GM23338 (cell line): ENCODE measurements at regions not wholly inside any gene's neighbourhood (a gene's known extent, or its start where the extent isn't known, plus 50 kb on each side); places are given as distances from the start of the nearest gene placed in this dataset.

Source experiments
- CREB1 ChIP-seq: fragments of 250-450 bp; sonication (Bioruptor Pico); IDR thresholded peaks from 2 replicates; pipeline ENCODE4 v1.5.0; 2020; ENCODE audit warnings: low read depth, mild to moderate bottlenecking, moderate library complexity
- ETS1 ChIP-seq: IDR thresholded peaks from 2 replicates; pipeline ENCODE4 v1.6.1; 2016; ENCODE audit warnings: antibody characterized with exemption
- EZH2 ChIP-seq: fragments of 200-600 bp; sonication (generic); IDR thresholded peaks from one replicate; pipeline ENCODE4 v1.8.0; 2017; ENCODE audit warnings: antibody characterized with exemption, mild to moderate bottlenecking, low read depth; ENCODE audit not compliant: unreplicated experiment
- EZH2phosphoT487 ChIP-seq: fragments of 200-600 bp; sonication (generic); IDR thresholded peaks from one replicate; pipeline ENCODE4 v1.8.1; 2018; ENCODE audit warnings: antibody characterized with exemption; ENCODE audit not compliant: unreplicated experiment
- JUNB ChIP-seq: IDR thresholded peaks from one replicate; pipeline ENCODE4 v1.6.1; 2016; ENCODE audit warnings: antibody characterized with exemption; ENCODE audit not compliant: unreplicated experiment
- NANOG ChIP-seq: IDR thresholded peaks from 2 replicates; pipeline ENCODE4 v1.6.1; 2016; ENCODE audit warnings: antibody characterized with exemption, borderline replicate concordance
- POLR2AphosphoS5 ChIP-seq: IDR thresholded peaks from 2 replicates; pipeline ENCODE4 v1.6.1; 2016; ENCODE audit warnings: antibody characterized with exemption, low read depth
- STAT1 ChIP-seq: IDR thresholded peaks from one replicate; pipeline ENCODE4 v1.6.1; 2016; ENCODE audit warnings: antibody characterized with exemption; ENCODE audit not compliant: unreplicated experiment
- ZNF114 ChIP-seq: fragments of 250-450 bp; sonication (Bioruptor Pico); IDR thresholded peaks from 2 replicates; pipeline ENCODE4 v1.5.0; 2020; ENCODE audit warnings: mild to moderate bottlenecking, moderate library complexity
- ZNF331 ChIP-seq: fragments of 250-450 bp; sonication (Bioruptor Pico); IDR thresholded peaks from 2 replicates; pipeline ENCODE4 v1.5.0; 2020; ENCODE audit warnings: low read depth, mild to moderate bottlenecking, moderate library complexity
- TF ChIP-seq, protein P1 (sequence below), 2 experiments: fragments of 200-600 bp in 1 of 2; sonication (generic) in 1 of 2; conservative IDR thresholded peaks; 2 replicates each; pipeline versions ENCODE4 v1.5.1 to v1.6.1; 2016 to 2017; ENCODE audit warnings: antibody characterized with exemption in 2 of 2, low read depth in 2 of 2, mild to moderate bottlenecking in 2 of 2, moderate library complexity in 1 of 2
- TF ChIP-seq, protein P2 (sequence below): IDR thresholded peaks from one replicate; pipeline ENCODE4 v1.6.1; 2018; ENCODE audit warnings: antibody characterized with exemption; ENCODE audit not compliant: unreplicated experiment

GRCh38 chr16:49181791-49182518 lies 99.7 kb downstream of the CBLN1 start:
- TF ChIP-seq, protein P1, sequence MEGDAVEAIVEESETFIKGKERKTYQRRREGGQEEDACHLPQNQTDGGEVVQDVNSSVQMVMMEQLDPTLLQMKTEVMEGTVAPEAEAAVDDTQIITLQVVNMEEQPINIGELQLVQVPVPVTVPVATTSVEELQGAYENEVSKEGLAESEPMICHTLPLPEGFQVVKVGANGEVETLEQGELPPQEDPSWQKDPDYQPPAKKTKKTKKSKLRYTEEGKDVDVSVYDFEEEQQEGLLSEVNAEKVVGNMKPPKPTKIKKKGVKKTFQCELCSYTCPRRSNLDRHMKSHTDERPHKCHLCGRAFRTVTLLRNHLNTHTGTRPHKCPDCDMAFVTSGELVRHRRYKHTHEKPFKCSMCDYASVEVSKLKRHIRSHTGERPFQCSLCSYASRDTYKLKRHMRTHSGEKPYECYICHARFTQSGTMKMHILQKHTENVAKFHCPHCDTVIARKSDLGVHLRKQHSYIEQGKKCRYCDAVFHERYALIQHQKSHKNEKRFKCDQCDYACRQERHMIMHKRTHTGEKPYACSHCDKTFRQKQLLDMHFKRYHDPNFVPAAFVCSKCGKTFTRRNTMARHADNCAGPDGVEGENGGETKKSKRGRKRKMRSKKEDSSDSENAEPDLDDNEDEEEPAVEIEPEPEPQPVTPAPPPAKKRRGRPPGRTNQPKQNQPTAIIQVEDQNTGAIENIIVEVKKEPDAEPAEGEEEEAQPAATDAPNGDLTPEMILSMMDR (conservative IDR thresholded peaks at IDR 0.05; ENCODE audit: low read depth in 2 of 2), result no peak
- TF ChIP-seq CREB1 (CRISPR knock-in tag) (no peak), EZH2phosphoT487 (no peak), EZH2 (no peak), POLR2AphosphoS5 (no peak), JUNB (no peak), ETS1 (no peak), ZNF114 (no peak), STAT1 (no peak), ZNF331 (CRISPR knock-in tag) (no peak), NANOG (no peak)
- TF ChIP-seq, protein P2, sequence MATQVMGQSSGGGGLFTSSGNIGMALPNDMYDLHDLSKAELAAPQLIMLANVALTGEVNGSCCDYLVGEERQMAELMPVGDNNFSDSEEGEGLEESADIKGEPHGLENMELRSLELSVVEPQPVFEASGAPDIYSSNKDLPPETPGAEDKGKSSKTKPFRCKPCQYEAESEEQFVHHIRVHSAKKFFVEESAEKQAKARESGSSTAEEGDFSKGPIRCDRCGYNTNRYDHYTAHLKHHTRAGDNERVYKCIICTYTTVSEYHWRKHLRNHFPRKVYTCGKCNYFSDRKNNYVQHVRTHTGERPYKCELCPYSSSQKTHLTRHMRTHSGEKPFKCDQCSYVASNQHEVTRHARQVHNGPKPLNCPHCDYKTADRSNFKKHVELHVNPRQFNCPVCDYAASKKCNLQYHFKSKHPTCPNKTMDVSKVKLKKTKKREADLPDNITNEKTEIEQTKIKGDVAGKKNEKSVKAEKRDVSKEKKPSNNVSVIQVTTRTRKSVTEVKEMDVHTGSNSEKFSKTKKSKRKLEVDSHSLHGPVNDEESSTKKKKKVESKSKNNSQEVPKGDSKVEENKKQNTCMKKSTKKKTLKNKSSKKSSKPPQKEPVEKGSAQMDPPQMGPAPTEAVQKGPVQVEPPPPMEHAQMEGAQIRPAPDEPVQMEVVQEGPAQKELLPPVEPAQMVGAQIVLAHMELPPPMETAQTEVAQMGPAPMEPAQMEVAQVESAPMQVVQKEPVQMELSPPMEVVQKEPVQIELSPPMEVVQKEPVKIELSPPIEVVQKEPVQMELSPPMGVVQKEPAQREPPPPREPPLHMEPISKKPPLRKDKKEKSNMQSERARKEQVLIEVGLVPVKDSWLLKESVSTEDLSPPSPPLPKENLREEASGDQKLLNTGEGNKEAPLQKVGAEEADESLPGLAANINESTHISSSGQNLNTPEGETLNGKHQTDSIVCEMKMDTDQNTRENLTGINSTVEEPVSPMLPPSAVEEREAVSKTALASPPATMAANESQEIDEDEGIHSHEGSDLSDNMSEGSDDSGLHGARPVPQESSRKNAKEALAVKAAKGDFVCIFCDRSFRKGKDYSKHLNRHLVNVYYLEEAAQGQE, result no peak
